Panc1 (cell line): ENCODE measurements at regions not wholly inside any gene's neighbourhood (a gene's known extent, or its start where the extent isn't known, plus 50 kb on each side); places are given as distances from the start of the nearest gene placed in this dataset.

Source experiments
- ATAC-seq: fragments of 200-7000 bp; cut with Tn5 transposase; 2 replicates; pipeline ENCODE4 v1.9.1; 2020; ENCODE audit warnings: mild to moderate bottlenecking, moderate library complexity
- BruUV-seq: library from RNA; stranded (reverse); fragments of 400-500 nt; replicated peaks from 2 replicates; lab custom pipeline; 2021; lab: Mats Ljungman, UMichigan
- CTCF ChIA-PET: fragments of 300-600 bp; sonication (Branson Sonifier 250); formaldehyde crosslinking; loops from one replicate; lab custom pipeline; 2022; ENCODE audit warnings: antibody characterized with exemption; lab: Charles Lee
- POLR2A ChIA-PET: fragments of 300-600 bp; sonication (Branson Sonifier 250); formaldehyde crosslinking; loops from one replicate; lab custom pipeline; 2022; ENCODE audit warnings: antibody characterized with exemption; lab: Charles Lee
- DNase-seq: peaks from one replicate; pipeline ENCODE4 v3.0.0-alpha.2; 2010; ENCODE audit warnings: low read depth, low spot score
- H3K27ac ChIP-seq: 2 replicates; pipeline ENCODE4 v1.5.1; 2011; ENCODE audit warnings: mild to moderate bottlenecking, low read length, inconsistent platforms
- H3K27me3 ChIP-seq: fragments of 200-500 bp; sonication (Bioruptor generic); 2 replicates; pipeline ENCODE4 v1.6.0; 2014; ENCODE audit warnings: low read length, inconsistent platforms; ENCODE audit not compliant: control insufficient read depth, insufficient read depth
- H3K36me3 ChIP-seq: fragments of 200-500 bp; sonication (Bioruptor generic); 2 replicates; pipeline ENCODE4 v1.5.1; 2014; ENCODE audit warnings: inconsistent platforms, mild to moderate bottlenecking, low read length, moderate library complexity; ENCODE audit not compliant: control insufficient read depth, insufficient read depth
- H3K4me1 ChIP-seq: 2 replicates; pipeline ENCODE4 v1.5.1; 2011; ENCODE audit warnings: inconsistent platforms, mild to moderate bottlenecking, low read length, moderate library complexity; ENCODE audit not compliant: control insufficient read depth, insufficient read depth
- H3K4me3 ChIP-seq, 2 experiments: 2 replicates each; pipeline ENCODE4 v1.5.1; 2011 to 2012; ENCODE audit warnings: low read depth in 2 of 2, low read length in 2 of 2, mild to moderate bottlenecking in 2 of 2, inconsistent platforms in 1 of 2, moderate library complexity in 1 of 2
- H3K9me3 ChIP-seq: fragments of 200-500 bp; sonication (Bioruptor generic); 2 replicates; pipeline ENCODE4 v1.5.1; 2014; ENCODE audit warnings: low read depth, mild to moderate bottlenecking, inconsistent platforms, low read length, moderate library complexity; ENCODE audit not compliant: control insufficient read depth, insufficient read depth
- POLR2AphosphoS5 ChIP-seq: IDR thresholded peaks from 2 replicates; pipeline ENCODE4 v1.6.1; 2012; ENCODE audit warnings: mild to moderate bottlenecking, low read depth, low read length, moderate library complexity
- SIN3A ChIP-seq: IDR thresholded peaks from 2 replicates; pipeline ENCODE4 v1.6.1; 2012; ENCODE audit warnings: low read depth, mild to moderate bottlenecking, low read length, moderate library complexity, borderline replicate concordance; ENCODE audit not compliant: insufficient read depth
- TCF7L2 ChIP-seq: IDR thresholded peaks from 2 replicates; pipeline ENCODE4 v1.6.1; 2011; ENCODE audit warnings: mild to moderate bottlenecking, low read depth, low read length, inconsistent platforms
- in situ Hi-C: cut with HindIII; loops from 2 replicates; pipeline ENCODE4 v1.10.0; 2016; ENCODE audit warnings: low sequenced_read_pairs, low pct_unique_long_range_greater_than_20kb
- intact Hi-C: fragments of 100-400 bp; cut with micrococcal nuclease; formaldehyde crosslinking; loops from one replicate; pipeline ENCODE4 v1.10.0; 2022; ENCODE audit not compliant: unreplicated experiment
- TF ChIP-seq, protein P1 (sequence below), 2 experiments: IDR thresholded peaks; 2 replicates each; pipeline ENCODE4 v1.6.1; 2011 to 2012; ENCODE audit warnings: low read depth in 2 of 2, control low read depth in 1 of 2, low read length in 1 of 2, mild to moderate bottlenecking in 1 of 2, moderate library complexity in 1 of 2; ENCODE audit not compliant: insufficient read depth in 1 of 2

DNA sequence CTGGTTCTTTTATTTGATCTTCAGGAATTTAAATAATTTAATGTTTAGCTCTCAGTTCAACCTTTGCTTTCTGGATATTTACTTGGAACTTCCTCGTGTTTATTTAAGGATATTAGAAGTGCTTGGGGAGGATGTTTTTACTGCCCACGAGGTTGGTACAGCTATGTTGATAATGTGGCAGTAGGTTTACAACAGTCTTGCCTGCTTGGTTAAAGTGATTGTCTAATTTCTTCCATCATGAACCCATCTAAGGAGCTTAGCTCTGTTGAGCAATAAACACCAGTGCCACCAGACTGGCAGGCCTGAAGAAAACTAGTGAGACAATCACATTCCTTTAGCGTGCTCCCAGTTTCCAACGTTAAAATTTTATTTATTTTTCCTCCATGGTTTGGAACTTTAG lies 94.5 kb downstream of the ICOS start:
- no TSS peak for BruUV-seq
- TF ChIP-seq POLR2AphosphoS5 = no peak
- TF ChIP-seq, protein P1, sequence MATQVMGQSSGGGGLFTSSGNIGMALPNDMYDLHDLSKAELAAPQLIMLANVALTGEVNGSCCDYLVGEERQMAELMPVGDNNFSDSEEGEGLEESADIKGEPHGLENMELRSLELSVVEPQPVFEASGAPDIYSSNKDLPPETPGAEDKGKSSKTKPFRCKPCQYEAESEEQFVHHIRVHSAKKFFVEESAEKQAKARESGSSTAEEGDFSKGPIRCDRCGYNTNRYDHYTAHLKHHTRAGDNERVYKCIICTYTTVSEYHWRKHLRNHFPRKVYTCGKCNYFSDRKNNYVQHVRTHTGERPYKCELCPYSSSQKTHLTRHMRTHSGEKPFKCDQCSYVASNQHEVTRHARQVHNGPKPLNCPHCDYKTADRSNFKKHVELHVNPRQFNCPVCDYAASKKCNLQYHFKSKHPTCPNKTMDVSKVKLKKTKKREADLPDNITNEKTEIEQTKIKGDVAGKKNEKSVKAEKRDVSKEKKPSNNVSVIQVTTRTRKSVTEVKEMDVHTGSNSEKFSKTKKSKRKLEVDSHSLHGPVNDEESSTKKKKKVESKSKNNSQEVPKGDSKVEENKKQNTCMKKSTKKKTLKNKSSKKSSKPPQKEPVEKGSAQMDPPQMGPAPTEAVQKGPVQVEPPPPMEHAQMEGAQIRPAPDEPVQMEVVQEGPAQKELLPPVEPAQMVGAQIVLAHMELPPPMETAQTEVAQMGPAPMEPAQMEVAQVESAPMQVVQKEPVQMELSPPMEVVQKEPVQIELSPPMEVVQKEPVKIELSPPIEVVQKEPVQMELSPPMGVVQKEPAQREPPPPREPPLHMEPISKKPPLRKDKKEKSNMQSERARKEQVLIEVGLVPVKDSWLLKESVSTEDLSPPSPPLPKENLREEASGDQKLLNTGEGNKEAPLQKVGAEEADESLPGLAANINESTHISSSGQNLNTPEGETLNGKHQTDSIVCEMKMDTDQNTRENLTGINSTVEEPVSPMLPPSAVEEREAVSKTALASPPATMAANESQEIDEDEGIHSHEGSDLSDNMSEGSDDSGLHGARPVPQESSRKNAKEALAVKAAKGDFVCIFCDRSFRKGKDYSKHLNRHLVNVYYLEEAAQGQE (IDR thresholded peaks at IDR 0.05; ENCODE audit: insufficient read depth in 1 of 2, low read depth in 2 of 2, low read length in 1 of 2) = no peak
- in situ Hi-C loops (no loop called here), intact Hi-C loops (no loop called here)
- Histone ChIP-seq H3K36me3 (no peaks in the 10 kb centered on the region), H3K4me3 (no peak overlapping the region), H3K9me3 (no peaks in the 10 kb centered on the region), H3K27me3 (no peaks in the 10 kb centered on the region; the same call in 1 of the 2 replicates), H3K27ac (no peak overlapping the region), H3K4me1 (no peaks in the 10 kb centered on the region)
- POLR2A ChIA-PET = no interaction called here
- ATAC-seq = no peak
- DNase-seq = no peak
- CTCF ChIA-PET = no interaction called here

DNA sequence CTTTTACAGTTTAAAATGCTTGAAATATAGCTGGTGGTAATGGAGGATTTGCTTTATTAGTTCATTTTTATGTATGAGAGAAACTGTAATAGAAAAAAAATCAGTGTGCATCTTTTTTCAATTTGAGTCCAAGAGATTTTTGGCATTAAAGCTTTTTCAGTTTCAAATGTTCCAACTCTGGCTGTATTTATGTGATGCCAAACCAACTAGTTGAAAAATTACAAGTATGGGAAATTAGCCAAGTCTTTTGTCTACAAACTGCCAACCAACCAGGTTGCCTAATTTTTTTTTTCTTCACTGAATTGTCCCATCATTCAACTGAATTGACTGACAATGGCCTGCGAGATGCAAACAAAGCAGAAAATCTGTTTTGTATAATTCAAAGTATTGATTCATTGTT lies 95.7 kb downstream of the ICOS start:
- ChIA-PET CTCF (no interaction called here), POLR2A (no interaction called here)
- BruUV-seq = no TSS peak
- H3K27ac ChIP-seq = no peak overlapping the region
- H3K27me3 ChIP-seq = no peaks in the 10 kb centered on the region; the same call in 1 of the 2 replicates
- DNase-seq (no peak), ATAC-seq (no peak)
- H3K4me3 ChIP-seq = no peak overlapping the region
- intact Hi-C loops = no loop called here
- TF ChIP-seq POLR2AphosphoS5 (no peak), SIN3A (no peak), TCF7L2 (no peak)
- TF ChIP-seq, protein P1 (IDR thresholded peaks at IDR 0.05; ENCODE audit: insufficient read depth in 1 of 2, low read depth in 2 of 2, low read length in 1 of 2) = no peak
- no peaks in the 10 kb centered on the region for H3K4me1 ChIP-seq
- no peaks in the 10 kb centered on the region for H3K36me3 ChIP-seq
- in situ Hi-C loops = no loop called here
- H3K9me3 ChIP-seq = no peaks in the 10 kb centered on the region
